ENCODE measurements at regions not wholly inside any gene's neighbourhood (a gene's known extent, or its start where the extent isn't known, plus 50 kb on each side); places are given as distances from the start of the nearest gene placed in this dataset.

DNA sequence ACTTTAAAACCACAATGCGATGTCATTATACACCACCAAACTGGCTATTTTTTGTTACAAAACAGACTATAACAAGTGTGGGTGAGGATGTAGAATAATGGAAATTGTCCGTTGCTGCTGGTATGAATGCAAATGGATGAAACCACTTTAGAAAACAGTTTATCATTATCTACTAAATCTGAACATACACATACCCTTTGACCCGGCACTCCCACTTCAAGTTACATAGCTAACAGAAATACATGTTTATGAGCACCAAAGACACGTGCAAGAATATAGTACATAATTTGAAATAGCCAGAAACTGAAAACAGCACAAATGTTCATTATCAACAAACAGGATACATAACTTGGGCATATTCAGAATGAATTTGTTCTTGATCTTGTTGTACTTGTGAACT is 206.4 kb upstream of the CHAC2 start:
- Histone ChIP-seq H3K36me3 (ENCODE audit: control insufficient read depth in 2 of 2, extremely low read depth in 1 of 2, insufficient read depth in 2 of 2, low read length in 2 of 2) (no peaks in the 10 kb centered on the region), H3K9me1 (ENCODE audit: control insufficient read depth, extremely low read depth, insufficient read depth, low read length) (no peaks in the 10 kb centered on the region), H3K9ac (ENCODE audit: control insufficient read depth, extremely low read depth, insufficient read depth, low read length) (no peak overlapping the region), H3K4me1 (ENCODE audit: control insufficient read depth, extremely low read depth, insufficient read depth, low read length) (peaks cover 7% of the 10 kb centered on the region), H3K79me2 (ENCODE audit: control insufficient read depth, insufficient read depth, low read length) (no peaks in the 10 kb centered on the region), H3K27ac (ENCODE audit: control insufficient read depth, insufficient read depth, low read length) (no peak overlapping the region), H3K9me3 (ENCODE audit: control insufficient read depth, low read depth, low read length) (peaks cover 3% of the 10 kb centered on the region), H3K4me2 (ENCODE audit: control insufficient read depth, extremely low read depth, insufficient read depth, low read depth, low read length) (no peak overlapping the region), H2AFZ (ENCODE audit: control insufficient read depth, low read length) (no peak overlapping the region), H3K4me3 (ENCODE audit: control insufficient read depth in 2 of 3, extremely low read depth in 1 of 3, insufficient read depth in 2 of 3, low read depth in 1 of 3, low read length in 3 of 3) (no peak overlapping the region), H4K20me1 (ENCODE audit: control insufficient read depth, extremely low read depth, insufficient read depth, low read length) (no peaks in the 10 kb centered on the region), H3K27me3 (ENCODE audit: control insufficient read depth, extremely low read depth, insufficient read depth, low read length) (no peaks in the 10 kb centered on the region)
- FAIRE-seq = no peak
- DNase-seq (ENCODE audit: low read depth, low spot score) = no peak
- dilution Hi-C loops (cut with MboI; ENCODE audit: extremely low pct_ligation_motif_present, low sequenced_read_pairs) = no loop called here
- TF ChIP-seq EZH2 (IDR thresholded peaks at IDR 0.05; ENCODE audit: low read length) (no peak), CTCF (optimal IDR thresholded peaks at IDR 0.05 in 1 of 3, IDR thresholded peaks at IDR 0.05 in 1 of 3, conservative IDR thresholded peaks at IDR 0.05 in 1 of 3; ENCODE audit: extremely low read depth in 1 of 3, insufficient read depth in 2 of 3, low read length in 3 of 3) (no peak)

GRCh38 chr2:53559302-53559966 is 208.2 kb upstream of the CHAC2 start:
- H3K4me2 ChIP-seq (ENCODE audit: control insufficient read depth, extremely low read depth, insufficient read depth, low read depth, low read length) = peak overlapping the region; percentile 25
- H2AFZ ChIP-seq (ENCODE audit: control insufficient read depth, low read length) = no peak overlapping the region
- no peaks in the 10 kb centered on the region for H3K79me2 ChIP-seq (ENCODE audit: control insufficient read depth, insufficient read depth, low read length)
- peak overlapping the region; percentile 19 for H3K27ac ChIP-seq (ENCODE audit: control insufficient read depth, insufficient read depth, low read length)
- DNase-seq (ENCODE audit: low read depth, low spot score) (peak; percentile 19), FAIRE-seq (peak; percentile 90)
- no peak overlapping the region for H3K9ac ChIP-seq (ENCODE audit: control insufficient read depth, extremely low read depth, insufficient read depth, low read length)
- no peaks in the 10 kb centered on the region for H3K9me1 ChIP-seq (ENCODE audit: control insufficient read depth, extremely low read depth, insufficient read depth, low read length)
- peaks cover 7% of the 10 kb centered on the region for H3K4me1 ChIP-seq (ENCODE audit: control insufficient read depth, extremely low read depth, insufficient read depth, low read length)
- dilution Hi-C loops (cut with MboI; ENCODE audit: extremely low pct_ligation_motif_present, low sequenced_read_pairs) = no loop called here
- no peak for TF ChIP-seq EZH2 (IDR thresholded peaks at IDR 0.05; ENCODE audit: low read length)
- no peak for TF ChIP-seq CTCF (optimal IDR thresholded peaks at IDR 0.05 in 1 of 3, IDR thresholded peaks at IDR 0.05 in 1 of 3, conservative IDR thresholded peaks at IDR 0.05 in 1 of 3; ENCODE audit: extremely low read depth in 1 of 3, insufficient read depth in 2 of 3, low read length in 3 of 3)
- H3K27me3 ChIP-seq (ENCODE audit: control insufficient read depth, extremely low read depth, insufficient read depth, low read length) = no peaks in the 10 kb centered on the region
- H3K36me3 ChIP-seq (ENCODE audit: control insufficient read depth in 2 of 2, extremely low read depth in 1 of 2, insufficient read depth in 2 of 2, low read length in 2 of 2) = no peaks in the 10 kb centered on the region
- no peaks in the 10 kb centered on the region for H4K20me1 ChIP-seq (ENCODE audit: control insufficient read depth, extremely low read depth, insufficient read depth, low read length)
- no peak overlapping the region for H3K4me3 ChIP-seq (ENCODE audit: control insufficient read depth in 2 of 3, extremely low read depth in 1 of 3, insufficient read depth in 2 of 3, low read depth in 1 of 3, low read length in 3 of 3)
- H3K9me3 ChIP-seq (ENCODE audit: control insufficient read depth, low read depth, low read length) = peaks cover 6% of the 10 kb centered on the region
